Right lobe of liver (tissue), 6 donors: ENCODE measurements at regions not wholly inside any gene's neighbourhood (a gene's known extent, or its start where the extent isn't known, plus 50 kb on each side); places are given as distances from the start of the nearest gene placed in this dataset.
"Not testable (repeated sequence)": the region's sequence is repeated elsewhere in the genome, so short reads cannot be mapped to it uniquely, and the experiment has no call there.

Experiments used
- ATAC-seq, 4 donors: fragments of 200-7000 bp; cut with Tn5 transposase; one replicate each; pipeline ENCODE4 v1.9.1; 2020; ENCODE audit warnings: mild to moderate bottlenecking in 4 of 4, moderate library complexity in 4 of 4
- DNase-seq, 3 donors: peaks; one replicate each; pipeline ENCODE4 v3.0.0-alpha.2; 2020
- H3K27ac ChIP-seq, 3 donors: fragments of 200-600 bp; one replicate each; pipeline ENCODE4 v1.8.0; 2022
- H3K27me3 ChIP-seq, 2 donors: fragments of 200-600 bp; one replicate each; pipeline ENCODE4 v1.8.0; 2022
- H3K36me3 ChIP-seq, 4 donors: fragments of 200-600 bp; sonication (generic) in 1 of 4; one replicate each; pipeline versions ENCODE4 v1.5.1 to v1.8.0; 2017 to 2022; ENCODE audit warnings: control low read depth in 1 of 4
- H3K4me1 ChIP-seq, 4 donors: fragments of 200-600 bp; sonication (generic) in 1 of 4; one replicate each; pipeline versions ENCODE4 v1.5.1 to v1.8.0; 2017 to 2022; ENCODE audit warnings: control low read depth in 1 of 4
- H3K4me3 ChIP-seq, 3 donors: fragments of 200-600 bp; one replicate each; pipeline ENCODE4 v1.8.0; 2022
- H3K9me3 ChIP-seq, 4 donors: fragments of 200-600 bp; sonication (generic) in 1 of 4; one replicate each; pipeline versions ENCODE4 v1.5.1 to v1.8.0; 2017 to 2022; ENCODE audit warnings: control low read depth in 1 of 4
- CTCF ChIP-seq, 4 donors: fragments of 200-600 bp in 3 of 4; fragments of 450-650 bp in 1 of 4; IDR thresholded peaks; one replicate each; pipeline versions ENCODE4 v1.5.1 to v1.8.0; 2016 to 2022; ENCODE audit warnings: antibody characterized with exemption in 4 of 4, mild to moderate bottlenecking in 2 of 4
- POLR2A ChIP-seq: fragments of 450-650 bp; IDR thresholded peaks from one replicate; pipeline ENCODE4 v1.6.1; 2017; ENCODE audit warnings: antibody characterized with exemption, mild to moderate bottlenecking
- WGBS: methylation state at CpG from one replicate; pipeline ENCODE4 v1.1.6; 2018; ENCODE audit warnings: low coverage, low lambda C conversion rate; ENCODE audit not compliant: insufficient coverage; ENCODE audit errors: missing lambda C conversion rate; 5-methylcytosine and 5-hydroxymethylcytosine counted together
- intact Hi-C, 2 donors: fragments of 100-400 bp; cut with DNase I; formaldehyde crosslinking; loops; one replicate each; pipeline versions ENCODE4 v1.11.2 to v1.14.1; 2022
- donor health status: DM: no; HTN: yes; CAD: no.
- donor health status: DM: no; HTN: no; CAD: no.
- donor health status: DM: no; HTN: no; CAD: no.
- donor health status: DM: no; HTN: yes; CAD: no.
- donor health status: DM: no; HTN: yes; CAD: no.

- DNase-seq, result no peak
These were observed 369.3 kb upstream of the ATP11B start for GRCh38 chr3:182424006-182424405.

GRCh38 chr3:182425926-182426718 lies 367.2 kb upstream of the ATP11B start:
- intact Hi-C loops, H3K27me3 ChIP-seq, H3K27ac ChIP-seq, H3K4me3 ChIP-seq, ATAC-seq, DNase-seq, H3K4me1 ChIP-seq, H3K9me3 ChIP-seq, H3K36me3 ChIP-seq: not testable (repeated sequence)
- 59% methylated on average over 16 of the region's 32 CpGs for WGBS

More at GRCh38 chr3:182424006-182424405, 369.3 kb upstream of the ATP11B start:
- no peaks in the 10 kb centered on the region for H3K4me1 ChIP-seq
- H3K27ac ChIP-seq, result no peak overlapping the region
- intact Hi-C loops, result no loop called here
- no peaks in the 10 kb centered on the region for H3K36me3 ChIP-seq
- H3K9me3 ChIP-seq, result no peaks in the 10 kb centered on the region
- TF ChIP-seq POLR2A (no peak), CTCF (IDR thresholded peaks at IDR 0.05) (no peak)
- no peak for ATAC-seq
- H3K27me3 ChIP-seq, result no peaks in the 10 kb centered on the region
- WGBS, result 100% methylated on average over 1 of the region's 3 CpGs
- no peak overlapping the region for H3K4me3 ChIP-seq

- H3K9me3 ChIP-seq, intact Hi-C loops, H3K27me3 ChIP-seq, H3K27ac ChIP-seq, ATAC-seq, H3K4me3 ChIP-seq, H3K36me3 ChIP-seq, DNase-seq, H3K4me1 ChIP-seq: not testable (repeated sequence)
- 91% methylated on average over 5 of the region's 6 CpGs for WGBS
These were observed 361.3 kb upstream of the ATP11B start for GRCh38 chr3:182431972-182432371.

GRCh38 chr3:182435860-182436259 lies 357.4 kb upstream of the ATP11B start:
- no peak for TF ChIP-seq POLR2A
- no peak for TF ChIP-seq CTCF (IDR thresholded peaks at IDR 0.05)
- Histone ChIP-seq H3K4me3 (no peak overlapping the region), H3K4me1 (no peaks in the 10 kb centered on the region), H3K27ac (no peak overlapping the region), H3K27me3 (no peaks in the 10 kb centered on the region), H3K9me3 (no peaks in the 10 kb centered on the region), H3K36me3 (no peaks in the 10 kb centered on the region)
- 9% methylated on average over 1 of the region's 1 CpG for WGBS
- intact Hi-C loops, result no loop called here
- no peak for DNase-seq
- ATAC-seq, result no peak

GRCh38 chr3:182436547-182436946 lies 356.8 kb upstream of the ATP11B start:
- DNase-seq (no peak), ATAC-seq (no peak)
- Histone ChIP-seq H3K27me3 (no peaks in the 10 kb centered on the region), H3K27ac (no peak overlapping the region), H3K4me3 (no peak overlapping the region), H3K36me3 (no peaks in the 10 kb centered on the region), H3K9me3 (no peaks in the 10 kb centered on the region), H3K4me1 (no peaks in the 10 kb centered on the region)
- 54% methylated on average over 6 of the region's 6 CpGs for WGBS
- intact Hi-C loops, result no loop called here
- TF ChIP-seq POLR2A (no peak), CTCF (IDR thresholded peaks at IDR 0.05) (no peak)
